ENCODE measurements at regions not wholly inside any gene's neighbourhood (a gene's known extent, or its start where the extent isn't known, plus 50 kb on each side); places are given as distances from the start of the nearest gene placed in this dataset.
A peak's percentile ranks its signal among the peaks of the same experiment; 100 is the strongest.
"Not testable (repeated sequence)": the region's sequence is repeated elsewhere in the genome, so short reads cannot be mapped to it uniquely, and the experiment has no call there.

- Histone ChIP-seq H3K36me3 (replicated peaks) (no peaks in the 10 kb centered on the region), H3K4me1 (peaks cover 10% of the 10 kb centered on the region), H3K4me3 (no peak overlapping the region), H3K27me3 (ENCODE audit: low read depth) (no peaks in the 10 kb centered on the region), H3K9me3 (no peaks in the 10 kb centered on the region)
- no peak for DNase-seq (ENCODE audit: low spot score in 2 of 2)
- in situ Hi-C loops (cut with MboI; ENCODE audit: low sequenced_read_pairs): no loop called here
Measured at GRCh38 chr9:26157411-26157810, 479.2 kb upstream of the TUSC1 start.

GRCh38 chr9:26152350-26152749, 474.1 kb upstream of the TUSC1 start:
- Histone ChIP-seq H3K4me1 (peaks cover 17% of the 10 kb centered on the region), H3K36me3 (replicated peaks) (no peaks in the 10 kb centered on the region), H3K9me3 (no peaks in the 10 kb centered on the region), H3K27me3 (ENCODE audit: low read depth) (no peaks in the 10 kb centered on the region), H3K4me3 (no peak overlapping the region)
- in situ Hi-C loops (cut with MboI; ENCODE audit: low sequenced_read_pairs): no loop called here
- peak in 1 of 2 experiments; percentile 73 for DNase-seq (ENCODE audit: low spot score in 2 of 2)

GRCh38 chr9:26148128-26148527, 469.9 kb upstream of the TUSC1 start:
- DNase-seq (ENCODE audit: low spot score in 2 of 2): no peak
- no peaks in the 10 kb centered on the region for H3K9me3 ChIP-seq
- no peaks in the 10 kb centered on the region for H3K36me3 ChIP-seq (replicated peaks)
- H3K27me3 ChIP-seq (ENCODE audit: low read depth): no peaks in the 10 kb centered on the region
- peaks cover 13% of the 10 kb centered on the region for H3K4me1 ChIP-seq
- no peak overlapping the region for H3K4me3 ChIP-seq
- in situ Hi-C loops (cut with MboI; ENCODE audit: low sequenced_read_pairs): no loop called here

GRCh38 chr9:26145938-26146337, 467.7 kb upstream of the TUSC1 start:
- H3K27me3 ChIP-seq (ENCODE audit: low read depth): no peaks in the 10 kb centered on the region
- H3K4me3 ChIP-seq: no peak overlapping the region
- no peaks in the 10 kb centered on the region for H3K9me3 ChIP-seq
- in situ Hi-C loops (cut with MboI; ENCODE audit: low sequenced_read_pairs): no loop called here
- H3K36me3 ChIP-seq (replicated peaks): no peaks in the 10 kb centered on the region
- H3K4me1 ChIP-seq: no peaks in the 10 kb centered on the region
- DNase-seq (ENCODE audit: low spot score in 2 of 2): no peak

- Histone ChIP-seq H3K4me3 (no peak overlapping the region), H3K36me3 (replicated peaks) (no peaks in the 10 kb centered on the region), H3K9me3 (no peaks in the 10 kb centered on the region), H3K27me3 (ENCODE audit: low read depth) (no peaks in the 10 kb centered on the region), H3K4me1 (no peaks in the 10 kb centered on the region)
- in situ Hi-C loops (cut with MboI; ENCODE audit: low sequenced_read_pairs): no loop called here
- DNase-seq (ENCODE audit: low spot score in 2 of 2): no peak
Measured at GRCh38 chr9:26142631-26143030, 464.4 kb upstream of the TUSC1 start.

- no peaks in the 10 kb centered on the region for H3K27me3 ChIP-seq (ENCODE audit: low read depth)
- H3K36me3 ChIP-seq (replicated peaks): no peaks in the 10 kb centered on the region
- DNase-seq (ENCODE audit: low spot score in 2 of 2): no peak
- H3K4me1 ChIP-seq: no peaks in the 10 kb centered on the region
- no peak overlapping the region for H3K4me3 ChIP-seq
- H3K9me3 ChIP-seq: no peaks in the 10 kb centered on the region
- in situ Hi-C loops (cut with MboI; ENCODE audit: low sequenced_read_pairs): no loop called here
Measured at GRCh38 chr9:26142201-26142600, 464.0 kb upstream of the TUSC1 start.

- no peak for DNase-seq (ENCODE audit: low spot score in 2 of 2)
- Histone ChIP-seq H3K9me3 (no peaks in the 10 kb centered on the region), H3K4me3 (no peak overlapping the region), H3K36me3 (replicated peaks) (no peaks in the 10 kb centered on the region), H3K27me3 (ENCODE audit: low read depth) (no peaks in the 10 kb centered on the region), H3K4me1 (no peaks in the 10 kb centered on the region)
- in situ Hi-C loops (cut with MboI; ENCODE audit: low sequenced_read_pairs): no loop called here
Measured at GRCh38 chr9:26133537-26133936, 455.3 kb upstream of the TUSC1 start.

GRCh38 chr9:26132746-26133312, 454.6 kb upstream of the TUSC1 start:
- in situ Hi-C loops (cut with MboI; ENCODE audit: low sequenced_read_pairs): no loop called here
- DNase-seq (ENCODE audit: low spot score in 2 of 2): peak in 1 of 2 experiments; percentile 7
- no peaks in the 10 kb centered on the region for H3K9me3 ChIP-seq
- no peak overlapping the region for H3K4me3 ChIP-seq
- H3K4me1 ChIP-seq: no peaks in the 10 kb centered on the region
- no peaks in the 10 kb centered on the region for H3K36me3 ChIP-seq (replicated peaks)
- no peaks in the 10 kb centered on the region for H3K27me3 ChIP-seq (ENCODE audit: low read depth)

GRCh38 chr9:26131886-26132285, 453.6 kb upstream of the TUSC1 start:
- no peak for DNase-seq (ENCODE audit: low spot score in 2 of 2)
- Histone ChIP-seq H3K36me3 (replicated peaks) (no peaks in the 10 kb centered on the region), H3K27me3 (ENCODE audit: low read depth) (no peaks in the 10 kb centered on the region), H3K4me1 (no peaks in the 10 kb centered on the region), H3K4me3 (no peak overlapping the region), H3K9me3 (no peaks in the 10 kb centered on the region)
- in situ Hi-C loops (cut with MboI; ENCODE audit: low sequenced_read_pairs): no loop called here

- Histone ChIP-seq H3K9me3 (no peaks in the 10 kb centered on the region), H3K4me1 (no peaks in the 10 kb centered on the region), H3K27me3 (ENCODE audit: low read depth) (no peaks in the 10 kb centered on the region), H3K36me3 (replicated peaks) (no peaks in the 10 kb centered on the region), H3K4me3 (no peak overlapping the region)
- in situ Hi-C loops (cut with MboI; ENCODE audit: low sequenced_read_pairs): no loop called here
- DNase-seq (ENCODE audit: low spot score in 2 of 2): no peak
Measured at GRCh38 chr9:26129217-26129616, 451.0 kb upstream of the TUSC1 start.

- no peaks in the 10 kb centered on the region for H3K27me3 ChIP-seq (ENCODE audit: low read depth)
- in situ Hi-C loops (cut with MboI; ENCODE audit: low sequenced_read_pairs): no loop called here
- no peak for DNase-seq (ENCODE audit: low spot score in 2 of 2)
- H3K4me1 ChIP-seq: no peaks in the 10 kb centered on the region
- no peak overlapping the region for H3K4me3 ChIP-seq
- H3K9me3 ChIP-seq: no peaks in the 10 kb centered on the region
- H3K36me3 ChIP-seq (replicated peaks): no peaks in the 10 kb centered on the region
Measured at GRCh38 chr9:26125693-26126092, 447.4 kb upstream of the TUSC1 start.

- H3K27me3 ChIP-seq (ENCODE audit: low read depth); H3K4me3 ChIP-seq; in situ Hi-C loops (cut with MboI; ENCODE audit: low sequenced_read_pairs); H3K36me3 ChIP-seq (replicated peaks); H3K4me1 ChIP-seq; H3K9me3 ChIP-seq: not testable (repeated sequence)
- peak in 1 of 2 experiments; percentile 23 for DNase-seq (ENCODE audit: low spot score in 2 of 2)
Measured at GRCh38 chr9:26116085-26116484, 437.8 kb upstream of the TUSC1 start.

GRCh38 chr9:26112724-26113123, 434.5 kb upstream of the TUSC1 start:
- no peaks in the 10 kb centered on the region for H3K27me3 ChIP-seq (ENCODE audit: low read depth)
- H3K9me3 ChIP-seq: no peaks in the 10 kb centered on the region
- H3K36me3 ChIP-seq (replicated peaks): no peaks in the 10 kb centered on the region
- H3K4me3 ChIP-seq: no peak overlapping the region
- DNase-seq (ENCODE audit: low spot score in 2 of 2): no peak
- no peaks in the 10 kb centered on the region; the same call in 1 of the 2 replicates for H3K4me1 ChIP-seq
- in situ Hi-C loops (cut with MboI; ENCODE audit: low sequenced_read_pairs): no loop called here

- Histone ChIP-seq H3K4me1 (no peaks in the 10 kb centered on the region), H3K36me3 (replicated peaks) (no peaks in the 10 kb centered on the region), H3K27me3 (ENCODE audit: low read depth) (no peaks in the 10 kb centered on the region), H3K9me3 (no peaks in the 10 kb centered on the region), H3K4me3 (no peak overlapping the region)
- in situ Hi-C loops (cut with MboI; ENCODE audit: low sequenced_read_pairs): no loop called here
- no peak for DNase-seq (ENCODE audit: low spot score in 2 of 2)
Measured at GRCh38 chr9:26086396-26086795, 408.2 kb upstream of the TUSC1 start.

GRCh38 chr9:26081847-26082246, 403.6 kb upstream of the TUSC1 start:
- no peaks in the 10 kb centered on the region for H3K9me3 ChIP-seq
- H3K36me3 ChIP-seq (replicated peaks): no peaks in the 10 kb centered on the region
- no peak for DNase-seq (ENCODE audit: low spot score in 2 of 2)
- H3K4me3 ChIP-seq: no peak overlapping the region
- no peaks in the 10 kb centered on the region for H3K4me1 ChIP-seq
- in situ Hi-C loops (cut with MboI; ENCODE audit: low sequenced_read_pairs): no loop called here
- no peaks in the 10 kb centered on the region for H3K27me3 ChIP-seq (ENCODE audit: low read depth)
